B cell (primary cell): ENCODE measurements at regions not wholly inside any gene's neighbourhood (a gene's known extent, or its start where the extent isn't known, plus 50 kb on each side); places are given as distances from the start of the nearest gene placed in this dataset.

Experiments used
- ATAC-seq: fragments of 200-7000 bp; cut with Tn5 transposase; one replicate; pipeline ENCODE4 v1.10.0; 2021; ENCODE audit warnings: low read depth, mild to moderate bottlenecking, moderate number of reproducible peaks, moderate library complexity
- CTCF ChIA-PET: fragments of 350-600 bp; sonication (Branson Sonifier 250); formaldehyde crosslinking; loops from one replicate; lab custom pipeline; 2021; ENCODE audit warnings: antibody characterized with exemption, inconsistent platforms; lab: Charles Lee
- POLR2A ChIA-PET: fragments of 350-600 bp; sonication (Branson Sonifier 250); formaldehyde crosslinking; loops from one replicate; lab custom pipeline; 2021; ENCODE audit warnings: antibody characterized with exemption; lab: Charles Lee
- DNase-seq: peaks from one replicate; pipeline ENCODE4 v3.0.0; 2013
- H2AFZ ChIP-seq: 2 replicates; pipeline ENCODE4 v1.6.1; 2012; ENCODE audit warnings: mild to moderate bottlenecking, low read depth, low read length; ENCODE audit not compliant: insufficient read depth, poor library complexity, severe bottlenecking
- H3K27ac ChIP-seq, 2 donors: 1 replicate in 1 of 2; 2 replicates in 1 of 2; pipeline ENCODE4 v1.5.1; 2012 to 2013; ENCODE audit warnings: low read length in 2 of 2, mild to moderate bottlenecking in 2 of 2, moderate library complexity in 1 of 2
- H3K27me3 ChIP-seq, 4 experiments: fragments of 200-600 bp in 1 of 4; sonication (generic) in 1 of 4; replicated peaks in 1 of 4; 1 replicate in 2 of 4; 2 replicates in 2 of 4; pipeline versions ENCODE4 v1.6.1 to v1.7.0; 2013 to 2016; ENCODE audit warnings: low read length in 3 of 4, mild to moderate bottlenecking in 2 of 4, mixed read lengths in 1 of 4, moderate library complexity in 1 of 4; ENCODE audit not compliant: insufficient read depth in 4 of 4, control insufficient read depth in 3 of 4; ENCODE audit errors: control extremely low read depth in 1 of 4
- H3K36me3 ChIP-seq, 2 experiments: replicated peaks in 1 of 2; 1 replicate in 1 of 2; 2 replicates in 1 of 2; pipeline versions ENCODE4 v1.6.1 to v1.7.1; 2013; ENCODE audit warnings: low read length in 1 of 2; ENCODE audit not compliant: insufficient read depth in 2 of 2, control insufficient read depth in 1 of 2; ENCODE audit errors: control extremely low read depth in 1 of 2, extremely low read depth in 1 of 2
- H3K4me1 ChIP-seq, 2 donors: fragments of 200-600 bp in 1 of 2; sonication (generic) in 1 of 2; 1 replicate in 1 of 2; 2 replicates in 1 of 2; pipeline versions ENCODE4 v1.5.1 to v1.6.1; 2013 to 2017; ENCODE audit warnings: low read length in 2 of 2; ENCODE audit not compliant: control insufficient read depth in 2 of 2, insufficient read depth in 2 of 2
- H3K4me2 ChIP-seq: replicated peaks from 2 replicates; pipeline ENCODE3; 2012; ENCODE audit warnings: mild to moderate bottlenecking, low read depth, low read length; ENCODE audit not compliant: poor library complexity, severe bottlenecking
- H3K4me3 ChIP-seq, 5 experiments: fragments of 200-600 bp in 1 of 5; sonication (generic) in 1 of 5; 1 replicate in 3 of 5; 2 replicates in 2 of 5; pipeline versions ENCODE4 v1.5.1 to v1.7.0; 2011 to 2016; ENCODE audit warnings: low read length in 4 of 5, mild to moderate bottlenecking in 4 of 5, low read depth in 2 of 5, control low read depth in 1 of 5, moderate library complexity in 1 of 5; ENCODE audit not compliant: insufficient read depth in 1 of 5; ENCODE audit errors: control extremely low read depth in 1 of 5, extremely low read depth in 1 of 5
- H3K79me2 ChIP-seq: fragments of 200-600 bp; sonication (generic); one replicate; pipeline ENCODE4 v1.6.0; 2016; ENCODE audit warnings: low read length; ENCODE audit not compliant: control insufficient read depth, insufficient read depth
- H3K9ac ChIP-seq: fragments of 200-600 bp; sonication (generic); 2 replicates; pipeline ENCODE4 v1.6.1; 2017; ENCODE audit warnings: mild to moderate bottlenecking, low read length, moderate library complexity
- H3K9me3 ChIP-seq, 3 donors: one replicate each; pipeline versions ENCODE4 v1.6.1 to v1.7.1; 2013; ENCODE audit warnings: low read length in 2 of 3; ENCODE audit not compliant: control insufficient read depth in 2 of 3, insufficient read depth in 1 of 3; ENCODE audit errors: control extremely low read depth in 1 of 3
- H4K20me1 ChIP-seq: 2 replicates; pipeline ENCODE4 v1.6.0; 2012; ENCODE audit warnings: mild to moderate bottlenecking, low read length; ENCODE audit not compliant: insufficient read depth, control insufficient read depth, poor library complexity, severe bottlenecking
- H3K27ac Mint-ChIP-seq: one replicate; pipeline ENCODE4 v1.8.0; 2021; ENCODE audit warnings: mixed read lengths
- H3K27me3 Mint-ChIP-seq: one replicate; pipeline ENCODE4 v1.8.0; 2021; ENCODE audit warnings: mixed read lengths
- H3K4me1 Mint-ChIP-seq: one replicate; pipeline ENCODE4 v1.8.0; 2021; ENCODE audit warnings: mixed read lengths
- H3K4me3 Mint-ChIP-seq: one replicate; pipeline ENCODE4 v1.8.0; 2021; ENCODE audit warnings: mixed read lengths
- H3K9me3 Mint-ChIP-seq: one replicate; pipeline ENCODE4 v1.8.0; 2022; ENCODE audit warnings: mixed read lengths; ENCODE audit not compliant: insufficient read depth
- CTCF ChIP-seq: fragments of 200-600 bp; IDR thresholded peaks from one replicate; pipeline ENCODE4 v1.8.0; 2022; ENCODE audit warnings: antibody characterized with exemption, mild to moderate bottlenecking
- EZH2 ChIP-seq: IDR thresholded peaks from 2 replicates; pipeline ENCODE4 v1.6.1; 2012; ENCODE audit warnings: borderline replicate concordance, low read depth, mild to moderate bottlenecking, moderate library complexity, low read length; ENCODE audit not compliant: insufficient read depth, poor library complexity, severe bottlenecking
- WGBS: methylation state at CpG from one replicate; pipeline ENCODE4 v1.1.5; 2013; ENCODE audit warnings: missing lambda C conversion rate; ENCODE audit not compliant: insufficient coverage; 5-methylcytosine and 5-hydroxymethylcytosine counted together
- intact Hi-C: fragments of 100-400 bp; cut with micrococcal nuclease; formaldehyde crosslinking; loops from one replicate; pipeline ENCODE4 v1.10.0; 2022

- DNase-seq: no peak
Observed at GRCh38 chr16:73510852-73511251, 462.9 kb upstream of the ZFHX3 start.

GRCh38 chr16:73506568-73507056 is 458.7 kb upstream of the ZFHX3 start:
- Histone ChIP-seq H3K9me3 (peaks cover 0 to 4% (median 0%) of the 10 kb centered on the region in 3 donors), H3K4me1 (no peaks in the 10 kb centered on the region), H3K27me3 (no peaks in the 10 kb centered on the region), H3K4me2 (no peak overlapping the region), H3K9ac (no peak overlapping the region), H3K79me2 (no peaks in the 10 kb centered on the region), H3K36me3 (no peaks in the 10 kb centered on the region), H4K20me1 (no peaks in the 10 kb centered on the region), H3K4me3 (no peak overlapping the region), H2AFZ (no peak overlapping the region), H3K27ac (no peak overlapping the region)
- ChIA-PET CTCF (no interaction called here), POLR2A (no interaction called here)
- DNase-seq (no peak), ATAC-seq (no peak)
- intact Hi-C loops: no loop called here
- Mint-ChIP-seq H3K27ac (no peak overlapping the region), H3K4me1 (no peaks in the 10 kb centered on the region), H3K27me3 (peaks cover 2% of the 10 kb centered on the region), H3K4me3 (no peak overlapping the region), H3K9me3 (no peaks in the 10 kb centered on the region)
- TF ChIP-seq EZH2 (no peak), CTCF (no peak)
- WGBS: 95% methylated on average over 13 of the region's 13 CpGs

More at GRCh38 chr16:73510852-73511251, 462.9 kb upstream of the ZFHX3 start:
- no peaks in the 10 kb centered on the region for H3K4me1 Mint-ChIP-seq
- intact Hi-C loops: no loop called here
- H3K4me1 ChIP-seq: no peaks in the 10 kb centered on the region
- TF ChIP-seq CTCF (no peak), EZH2 (no peak)
- H3K4me2 ChIP-seq: no peak overlapping the region
- H3K27ac Mint-ChIP-seq: no peak overlapping the region
- ChIA-PET POLR2A (no interaction called here), CTCF (no interaction called here)
- no peak overlapping the region for H3K4me3 ChIP-seq
- peaks cover 2% of the 10 kb centered on the region for H3K27me3 Mint-ChIP-seq
- no peaks in the 10 kb centered on the region for H3K9me3 Mint-ChIP-seq
- H3K36me3 ChIP-seq: no peaks in the 10 kb centered on the region
- no peak overlapping the region for H2AFZ ChIP-seq
- 80% methylated on average over 2 of the region's 3 CpGs for WGBS
- no peaks in the 10 kb centered on the region for H3K79me2 ChIP-seq
- no peaks in the 10 kb centered on the region for H4K20me1 ChIP-seq
- ATAC-seq: no peak
- H3K27ac ChIP-seq: no peak overlapping the region
- H3K9ac ChIP-seq: no peak overlapping the region
- H3K4me3 Mint-ChIP-seq: no peak overlapping the region
- H3K27me3 ChIP-seq: no peaks in the 10 kb centered on the region
- no peaks in the 10 kb centered on the region for H3K9me3 ChIP-seq
